T-helper 2 cell treated with Interferon-gamma antibody and Interleukin-4, amounts not matched to agents 100 ng/mL and 5 ng/mL, for 36 hours (primary cell): ENCODE measurements at regions not wholly inside any gene's neighbourhood (a gene's known extent, or its start where the extent isn't known, plus 50 kb on each side); places are given as distances from the start of the nearest gene placed in this dataset.

Experiments
- intact Hi-C: fragments of 100-400 bp; cut with micrococcal nuclease; formaldehyde crosslinking; loops from one replicate; pipeline ENCODE4 v1.15.1; 2023

DNA sequence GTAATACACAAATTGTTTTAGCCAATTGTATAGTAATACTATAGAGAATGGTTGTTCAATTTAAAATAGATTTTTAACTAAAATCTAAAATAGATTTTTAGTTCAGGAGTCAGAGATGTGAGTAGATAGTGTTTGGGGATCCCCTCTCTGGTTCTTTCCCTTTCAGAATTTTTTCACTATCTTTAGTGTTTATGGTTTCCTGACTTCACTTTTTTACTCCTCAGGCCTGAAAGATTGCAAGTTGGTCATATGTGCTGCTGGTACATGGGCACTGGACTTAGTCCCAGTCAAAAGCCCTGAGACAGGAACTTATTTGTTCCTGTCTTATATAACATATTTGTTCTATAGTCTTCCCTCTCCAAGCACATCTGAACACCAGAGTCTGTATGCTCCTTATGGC lies 96.8 kb upstream of the ATP1B1 start:
- intact Hi-C loops = no loop called here

DNA sequence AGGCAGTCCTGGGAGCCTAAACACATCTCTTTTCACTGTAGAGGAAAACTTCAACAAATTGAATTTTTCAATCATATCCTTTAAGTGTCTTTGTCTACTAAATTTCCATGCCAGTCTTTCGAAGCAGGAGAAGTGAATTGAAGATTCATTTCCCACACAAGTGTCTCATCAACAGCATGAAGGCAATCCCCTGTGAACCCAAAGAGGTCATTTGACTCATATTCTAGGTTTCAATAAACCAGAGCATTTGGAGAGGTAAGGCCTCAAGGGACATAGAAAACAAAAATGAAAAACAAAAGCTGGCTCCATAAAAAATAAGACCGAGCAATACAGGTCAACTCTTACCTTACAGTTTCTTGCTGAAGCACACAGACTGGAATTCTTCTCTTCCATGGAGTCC lies 94.1 kb upstream of the ATP1B1 start:
- intact Hi-C loops = no loop called here

DNA sequence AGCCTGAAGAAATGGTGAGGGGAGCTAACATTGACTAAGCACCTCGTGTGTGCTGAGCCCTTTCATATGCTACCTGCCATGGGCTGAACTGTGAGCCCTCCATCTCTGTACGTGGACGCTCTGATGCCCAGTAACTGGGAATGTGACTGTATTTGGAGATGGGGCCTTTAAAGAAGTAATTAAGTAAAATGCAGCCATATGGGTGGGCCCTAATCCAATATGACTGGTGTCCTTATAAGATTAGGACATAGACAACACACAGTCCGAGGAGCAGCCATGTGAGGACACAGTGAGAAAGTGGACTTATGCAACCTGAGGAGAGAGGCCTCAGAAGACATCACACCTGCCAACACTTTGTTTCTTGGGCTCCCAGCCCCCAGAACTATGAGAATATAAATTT lies 92.7 kb upstream of the ATP1B1 start:
- intact Hi-C loops = no loop called here

DNA sequence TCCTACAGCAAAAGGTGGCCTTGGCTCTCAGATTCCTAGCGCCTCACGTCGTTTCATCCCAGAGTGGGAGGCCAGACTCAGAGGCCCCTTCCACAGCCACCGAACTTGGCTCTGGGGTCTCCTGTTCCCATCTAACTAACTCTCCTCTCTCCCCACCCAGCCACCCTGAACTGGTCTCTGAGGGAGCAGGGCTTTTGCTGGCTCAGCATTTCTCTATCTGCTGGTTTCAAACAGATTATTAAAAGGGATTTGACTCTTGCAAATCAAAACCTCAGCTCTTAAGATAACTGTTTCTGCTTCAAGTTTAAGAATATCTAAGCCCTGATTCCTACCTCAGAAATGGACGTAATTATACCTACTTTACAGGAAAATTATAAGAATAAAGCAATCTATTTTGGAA lies 91.0 kb upstream of the ATP1B1 start:
- intact Hi-C loops = no loop called here

DNA sequence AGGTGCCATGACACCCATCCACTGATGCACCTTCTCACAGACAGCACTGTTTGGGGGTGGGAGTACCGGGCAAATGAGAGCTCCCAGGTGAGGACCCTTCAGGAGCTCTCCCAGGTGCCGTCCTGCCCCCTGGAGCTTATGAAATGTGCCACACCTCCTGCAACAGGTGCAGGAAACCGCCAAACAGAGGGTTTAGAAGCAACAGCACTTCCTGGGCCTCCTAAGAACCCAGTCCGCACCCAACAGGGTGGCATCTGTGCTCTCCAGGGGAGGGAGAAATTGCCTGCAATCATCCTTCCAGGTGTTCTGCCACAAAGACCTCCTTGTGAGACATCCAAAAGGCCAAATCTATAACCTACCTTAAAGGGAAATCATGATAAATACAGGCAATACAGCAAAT lies 87.7 kb upstream of the ATP1B1 start:
- intact Hi-C loops = no loop called here

DNA sequence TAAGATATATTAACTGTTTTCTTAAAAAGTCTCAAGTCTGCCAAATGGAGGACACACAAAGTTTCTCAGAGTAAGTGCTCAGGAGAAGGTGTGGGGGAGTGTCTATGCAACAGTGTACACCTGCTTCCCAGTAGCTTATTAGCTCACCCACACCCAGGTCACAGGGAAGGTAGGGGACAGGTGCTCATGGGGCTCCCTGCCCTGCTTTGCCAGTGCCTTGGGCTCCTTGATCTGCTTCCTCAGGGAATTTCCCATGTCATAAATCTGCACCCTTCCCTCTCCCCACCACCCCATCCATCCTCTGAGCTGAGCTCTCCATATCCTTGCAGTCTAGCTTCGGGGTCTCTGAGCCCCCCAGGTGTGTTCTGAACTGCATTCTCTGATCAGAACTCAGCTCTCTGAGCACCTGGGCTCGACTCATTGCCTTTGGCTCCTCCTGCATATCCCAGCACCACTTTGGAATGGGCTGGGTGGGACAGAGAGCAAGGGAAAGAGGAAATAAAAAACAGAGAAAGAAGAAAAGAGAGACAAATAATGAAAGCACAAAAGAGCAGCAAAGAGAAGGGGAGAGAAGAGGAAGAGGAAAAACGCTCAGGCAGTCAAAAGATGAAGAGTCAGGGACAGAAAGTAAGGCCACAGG lies 87.0 kb upstream of the ATP1B1 start:
- intact Hi-C loops = no loop called here

DNA sequence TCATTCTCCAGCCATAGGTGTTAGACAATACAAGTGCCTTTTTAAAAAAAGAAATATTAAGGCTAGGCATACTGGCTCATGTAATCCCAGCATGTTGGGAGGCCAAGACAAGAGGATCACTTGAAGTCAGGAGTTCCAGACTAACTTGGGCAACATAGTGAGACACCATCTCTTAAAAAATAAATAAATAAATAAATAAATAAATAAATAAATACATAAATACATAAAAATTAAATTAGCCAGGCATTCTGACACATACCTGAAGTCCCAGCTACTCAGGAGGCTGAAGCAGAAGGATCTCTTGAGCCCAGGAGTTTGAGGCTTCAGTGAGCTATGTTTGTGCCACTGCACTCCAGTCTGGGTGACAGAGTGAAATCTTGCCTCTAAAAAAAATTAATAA lies 85.8 kb upstream of the ATP1B1 start:
- intact Hi-C loops = no loop called here

DNA sequence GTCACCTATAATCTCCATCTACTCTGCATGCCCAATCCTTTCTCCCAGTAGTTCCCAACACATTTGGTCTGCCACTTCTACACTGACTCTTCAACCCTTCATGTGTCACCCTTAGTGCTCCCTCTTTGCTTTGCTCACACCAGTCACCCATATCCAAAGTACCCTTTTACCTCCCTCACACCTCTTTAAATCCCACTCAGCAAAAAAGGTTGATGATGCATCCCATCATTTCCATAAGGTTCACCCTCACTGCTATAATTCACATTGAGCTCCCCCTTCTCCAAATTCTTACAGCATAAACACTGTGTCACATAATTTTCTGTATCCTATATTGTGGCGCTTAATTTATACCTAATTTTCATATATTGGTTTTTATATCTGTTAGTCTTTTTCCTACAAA lies 83.8 kb upstream of the ATP1B1 start:
- intact Hi-C loops = no loop called here

DNA sequence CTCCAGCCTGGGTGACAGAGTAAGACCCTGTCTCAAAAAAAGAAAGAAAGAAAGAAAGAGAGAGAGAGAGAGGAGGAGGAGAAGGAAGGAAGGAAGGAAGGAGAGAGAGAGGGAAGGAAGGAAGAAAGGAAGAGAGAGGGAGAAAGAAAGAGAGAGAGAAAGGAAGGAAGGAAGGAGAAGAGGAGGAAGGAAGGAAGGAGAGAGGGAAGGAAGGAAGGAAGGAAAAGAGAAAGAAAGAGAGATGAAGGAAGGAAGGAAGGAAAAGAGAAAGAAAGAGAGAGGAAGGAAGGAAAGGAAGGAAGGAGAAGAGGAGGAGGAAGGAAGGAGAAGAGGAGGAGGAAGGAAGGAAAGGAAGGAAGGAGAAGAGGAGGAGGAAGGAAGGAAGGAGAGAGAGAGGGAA lies 82.2 kb upstream of the ATP1B1 start:
- intact Hi-C loops = no loop called here

DNA sequence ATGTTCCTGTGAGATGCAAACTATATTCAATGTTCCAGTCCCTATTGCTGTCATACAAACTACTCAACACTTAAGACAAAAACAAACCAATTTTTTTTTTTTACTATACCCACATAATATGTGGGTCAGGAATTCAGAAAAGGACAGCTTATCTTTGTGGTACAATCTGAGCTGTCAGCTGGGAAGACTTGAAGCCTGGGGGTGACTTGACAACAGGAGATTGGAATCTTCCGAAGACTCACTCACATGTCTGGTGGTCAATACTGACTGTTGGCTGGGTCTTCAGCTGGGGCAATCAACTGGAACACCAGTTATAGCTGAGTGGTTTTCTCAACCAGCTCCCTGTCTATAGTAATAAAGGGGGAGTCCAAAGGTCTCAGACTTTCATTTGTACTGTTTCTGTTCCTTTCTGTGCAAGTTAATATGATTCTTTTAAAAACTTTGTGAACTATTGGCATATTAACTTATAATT lies 81.7 kb upstream of the ATP1B1 start:
- intact Hi-C loops = no loop called here

DNA sequence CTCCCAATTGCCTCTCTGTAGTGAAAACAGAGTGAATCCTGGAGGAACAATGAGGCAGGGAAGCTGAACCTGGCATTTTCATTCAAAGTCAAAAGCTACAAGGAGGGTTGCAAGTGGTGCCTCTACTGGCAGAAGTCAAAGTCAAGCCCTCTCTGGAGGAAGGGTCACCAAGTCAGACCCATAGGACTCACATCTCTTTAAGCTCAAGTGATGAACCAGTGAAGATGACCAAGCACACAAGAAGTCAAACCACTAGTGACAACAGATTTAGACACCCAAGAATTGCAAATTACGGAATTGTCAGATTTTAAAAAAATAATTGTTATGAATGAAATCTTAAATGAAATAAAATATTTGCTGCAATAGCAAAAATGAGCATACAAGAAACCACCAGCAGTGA lies 81.1 kb upstream of the ATP1B1 start:
- intact Hi-C loops = no loop called here

DNA sequence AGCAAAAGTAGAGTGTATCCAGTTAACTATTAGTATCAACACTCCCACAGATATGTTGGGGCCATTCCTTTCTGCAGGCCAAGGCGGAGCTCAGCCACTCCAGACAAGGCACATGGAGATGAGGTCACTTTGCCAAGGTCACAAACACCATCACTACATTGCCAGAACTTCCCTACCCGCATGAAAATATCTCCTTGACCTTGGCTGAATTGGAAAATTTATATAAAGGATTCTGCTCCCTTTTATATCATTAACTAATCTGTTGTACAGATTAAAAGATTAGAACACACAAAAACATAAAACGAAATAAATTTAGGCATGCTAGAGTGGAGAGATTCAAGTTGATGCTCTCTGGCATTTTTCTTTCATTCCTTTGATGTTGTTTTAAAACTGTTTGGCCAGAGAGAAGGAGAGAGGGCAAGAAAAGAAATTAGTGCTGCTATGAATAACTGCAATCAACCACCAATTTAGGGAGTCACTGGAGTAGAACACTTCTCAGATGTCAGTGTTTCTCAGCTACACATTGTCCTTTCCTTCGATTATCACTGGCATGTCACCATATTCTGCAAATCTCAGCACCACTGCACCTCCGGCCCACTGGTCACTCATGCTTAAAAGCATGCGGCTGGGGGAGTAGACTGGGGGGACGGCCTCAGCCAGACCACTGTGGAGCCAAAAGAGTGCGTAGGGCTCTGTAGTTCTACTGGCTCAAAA lies 78.7 kb upstream of the ATP1B1 start:
- intact Hi-C loops = no loop called here

DNA sequence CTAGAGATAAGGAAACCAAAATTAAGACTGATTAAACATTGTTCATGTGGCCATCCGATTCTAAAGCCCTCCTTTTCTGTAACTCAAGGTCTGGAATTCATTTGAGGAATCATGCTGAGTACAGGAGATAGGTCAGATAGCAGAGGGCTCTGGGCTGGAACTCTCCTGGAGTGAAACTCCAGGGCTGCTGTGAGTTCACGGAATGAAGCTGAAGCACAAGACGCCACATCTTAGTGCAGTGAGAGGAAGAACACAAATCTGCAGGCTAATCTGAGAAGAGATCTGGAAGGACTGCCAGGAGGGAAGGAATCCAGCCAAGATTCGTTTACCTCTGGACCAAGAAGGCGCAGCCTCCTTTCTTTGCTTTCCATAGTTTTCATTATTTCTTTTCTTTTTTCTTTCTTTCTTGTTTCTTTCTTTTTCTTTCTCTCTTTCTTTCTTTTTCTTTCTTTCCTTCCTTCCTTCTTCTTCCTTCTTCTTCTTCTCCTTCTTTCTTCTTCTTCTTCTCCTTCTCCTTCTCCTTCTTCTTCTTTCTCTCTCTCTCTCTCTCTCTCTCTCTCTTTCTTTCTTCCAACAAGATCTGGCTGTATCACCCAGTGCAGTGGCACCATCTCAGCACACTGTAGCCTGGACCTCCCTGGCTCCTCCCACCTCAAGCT lies 74.8 kb upstream of the ATP1B1 start:
- intact Hi-C loops = no loop called here

DNA sequence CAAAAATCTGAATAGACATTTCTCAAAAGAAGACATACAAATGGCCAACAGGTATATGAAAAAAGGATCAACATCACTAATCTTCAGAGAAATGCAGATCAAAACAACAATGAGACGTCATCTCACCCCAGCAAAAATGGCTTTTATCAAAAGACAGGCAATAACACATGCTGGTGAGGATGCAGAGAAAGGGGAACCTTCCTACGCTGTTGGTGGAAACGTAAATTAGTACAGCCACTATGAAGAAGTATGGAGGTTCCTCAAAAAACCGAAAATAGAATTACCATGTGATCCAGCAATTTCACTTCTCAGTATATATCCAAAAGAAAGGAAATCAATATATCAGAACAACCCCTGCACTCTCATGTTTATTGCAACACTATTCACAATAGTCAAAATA lies 65.1 kb upstream of the ATP1B1 start:
- intact Hi-C loops = loop anchor here (5.0 kb wide), 2 partner anchors 66 to 326 kb away; partner anchors contain the start of genes ATP1B1, BLZF1 and NME7

DNA sequence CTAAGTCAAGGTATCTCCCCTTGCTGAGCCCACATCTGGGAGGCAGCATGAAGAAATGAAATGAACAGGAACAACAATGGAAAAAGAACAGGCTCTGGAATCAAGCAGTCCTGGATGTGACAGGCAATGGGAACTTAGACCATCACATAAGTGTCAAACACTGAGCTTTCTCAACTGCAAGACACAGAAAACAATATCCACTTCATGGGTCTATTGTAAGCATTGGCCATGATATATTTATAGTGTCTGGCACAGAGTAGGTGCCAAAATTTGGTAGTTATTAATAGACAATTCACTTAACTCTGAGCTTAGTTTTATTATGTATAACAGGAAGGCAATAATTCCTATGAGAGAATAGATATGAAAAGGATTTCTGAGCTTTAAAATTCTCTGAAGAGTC lies 64.1 kb upstream of the ATP1B1 start:
- intact Hi-C loops = loop anchor here (5.0 kb wide), 2 partner anchors 65 to 325 kb away; partner anchors contain the start of genes ATP1B1, BLZF1 and NME7

DNA sequence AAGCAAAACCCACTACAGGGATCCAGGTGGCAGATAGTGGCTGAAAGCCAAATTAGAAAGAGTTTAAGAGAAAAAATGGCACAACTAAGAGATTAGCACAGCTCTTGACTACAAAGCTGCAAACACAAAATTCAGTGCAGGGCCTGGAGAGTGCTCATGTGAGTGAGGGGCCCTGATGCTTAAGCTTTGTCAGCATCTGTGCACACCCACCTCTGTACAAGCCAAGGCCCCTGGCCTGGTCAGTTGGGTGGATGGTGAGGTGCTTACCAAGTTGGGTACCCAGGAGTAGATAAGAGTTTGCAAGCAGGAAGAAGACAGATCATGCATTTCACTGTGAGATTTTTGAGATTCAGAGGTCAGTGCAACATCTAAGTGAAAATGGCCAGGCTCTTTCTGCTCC lies 62.7 kb upstream of the ATP1B1 start:
- intact Hi-C loops = loop anchor here (5.0 kb wide), 2 partner anchors 63 to 323 kb away; partner anchors contain the start of genes ATP1B1, BLZF1 and NME7

DNA sequence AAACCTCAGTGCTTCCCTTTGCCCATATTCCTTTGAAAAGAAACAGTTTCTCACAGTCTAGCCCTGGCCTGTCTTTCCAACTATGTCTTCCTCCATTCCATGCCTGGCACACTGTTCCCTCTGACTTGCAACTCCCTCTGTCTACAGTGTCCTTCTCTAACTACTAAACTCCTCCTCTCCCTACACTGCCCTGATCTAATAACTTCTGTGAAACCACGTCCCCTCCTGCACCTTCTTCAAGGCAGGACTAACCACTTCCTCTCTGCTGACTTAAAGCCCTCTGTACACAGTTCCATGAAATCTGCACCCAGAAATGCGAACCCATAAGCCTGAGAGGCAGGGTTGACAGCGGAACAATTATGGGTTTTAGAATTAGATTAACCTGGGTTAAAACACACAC lies 62.2 kb upstream of the ATP1B1 start:
- intact Hi-C loops = loop anchor here (5.0 kb wide), 2 partner anchors 63 to 323 kb away; partner anchors contain the start of genes ATP1B1, BLZF1 and NME7

DNA sequence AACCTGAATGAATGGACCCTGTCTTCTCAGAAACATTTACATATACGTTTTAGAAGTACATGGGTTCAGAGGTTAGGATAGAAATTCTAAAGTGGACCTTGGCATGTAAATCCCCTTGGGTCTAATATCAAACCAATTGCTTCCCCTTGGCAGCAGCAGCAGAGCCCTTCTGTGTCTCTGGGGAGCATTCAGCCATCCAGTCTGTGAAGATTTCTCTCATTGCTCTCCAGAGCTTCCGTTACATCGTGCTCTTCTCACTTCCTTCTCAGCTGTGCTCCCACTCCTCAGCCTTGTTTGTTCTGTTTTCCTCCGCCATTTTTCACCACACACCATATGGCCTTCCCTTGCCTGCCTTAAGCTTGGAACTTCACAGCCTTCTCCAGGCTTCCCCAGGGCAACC lies 61.5 kb upstream of the ATP1B1 start:
- intact Hi-C loops = loop anchor here (5.0 kb wide), 2 partner anchors 62 to 322 kb away; partner anchors contain the start of genes ATP1B1, BLZF1 and NME7

DNA sequence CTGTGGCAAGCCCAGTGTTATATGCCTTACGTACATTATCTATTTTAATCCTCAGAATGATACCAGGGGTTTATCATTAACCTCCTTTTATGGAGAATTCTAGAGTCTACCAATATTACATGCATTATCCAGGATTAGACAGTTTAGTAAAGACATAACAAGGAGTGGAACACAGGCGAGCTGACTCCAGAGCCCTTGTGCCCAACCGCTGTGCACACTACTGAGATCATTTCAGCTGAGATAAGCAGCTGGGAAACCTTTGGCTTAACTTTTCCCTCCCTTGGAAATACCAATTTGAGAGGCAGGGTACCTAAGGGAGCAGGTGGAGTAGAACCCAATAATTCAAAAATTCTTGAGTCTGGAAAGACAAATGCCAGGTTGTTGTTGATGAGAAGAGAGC lies 59.8 kb upstream of the ATP1B1 start:
- intact Hi-C loops = no loop called here

DNA sequence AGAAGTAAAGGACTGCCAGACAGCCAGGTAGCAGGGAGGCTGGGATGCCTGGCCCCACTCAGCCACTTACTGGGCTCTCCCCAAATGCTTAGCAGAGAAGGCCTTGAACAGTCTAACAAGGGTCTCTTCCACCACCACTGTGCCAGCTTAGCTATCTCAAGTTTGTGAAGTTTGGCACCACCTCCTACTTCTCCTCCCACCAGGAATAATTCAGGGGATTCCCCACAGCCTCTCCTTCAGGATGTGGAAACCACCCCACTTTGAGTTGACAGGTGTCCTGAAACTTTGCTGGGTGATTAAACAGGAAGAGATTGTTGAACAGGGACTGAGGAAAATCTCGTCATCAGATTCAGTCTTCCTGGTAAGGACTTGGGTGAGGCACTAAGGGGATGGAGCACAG lies 59.4 kb upstream of the ATP1B1 start:
- intact Hi-C loops = no loop called here

DNA sequence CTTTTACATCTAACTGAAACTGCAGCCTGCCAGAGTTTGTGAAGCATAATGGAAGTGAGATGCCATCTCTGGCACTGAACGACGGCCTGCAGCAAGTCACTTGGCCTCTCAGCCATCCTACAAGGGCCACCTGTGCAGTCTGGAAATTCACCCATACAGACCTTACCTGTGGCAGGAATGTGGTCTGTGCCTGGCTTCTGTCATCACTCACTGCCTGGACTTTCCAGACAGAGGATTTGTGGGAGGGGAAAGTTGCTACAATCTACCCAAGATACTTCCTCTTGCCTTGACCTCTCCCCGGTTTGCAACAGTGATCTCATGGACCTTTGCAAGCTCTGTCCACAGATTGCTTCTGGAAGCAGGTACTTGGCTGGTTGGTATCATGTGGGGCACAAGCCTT lies 58.4 kb upstream of the ATP1B1 start:
- intact Hi-C loops = no loop called here

DNA sequence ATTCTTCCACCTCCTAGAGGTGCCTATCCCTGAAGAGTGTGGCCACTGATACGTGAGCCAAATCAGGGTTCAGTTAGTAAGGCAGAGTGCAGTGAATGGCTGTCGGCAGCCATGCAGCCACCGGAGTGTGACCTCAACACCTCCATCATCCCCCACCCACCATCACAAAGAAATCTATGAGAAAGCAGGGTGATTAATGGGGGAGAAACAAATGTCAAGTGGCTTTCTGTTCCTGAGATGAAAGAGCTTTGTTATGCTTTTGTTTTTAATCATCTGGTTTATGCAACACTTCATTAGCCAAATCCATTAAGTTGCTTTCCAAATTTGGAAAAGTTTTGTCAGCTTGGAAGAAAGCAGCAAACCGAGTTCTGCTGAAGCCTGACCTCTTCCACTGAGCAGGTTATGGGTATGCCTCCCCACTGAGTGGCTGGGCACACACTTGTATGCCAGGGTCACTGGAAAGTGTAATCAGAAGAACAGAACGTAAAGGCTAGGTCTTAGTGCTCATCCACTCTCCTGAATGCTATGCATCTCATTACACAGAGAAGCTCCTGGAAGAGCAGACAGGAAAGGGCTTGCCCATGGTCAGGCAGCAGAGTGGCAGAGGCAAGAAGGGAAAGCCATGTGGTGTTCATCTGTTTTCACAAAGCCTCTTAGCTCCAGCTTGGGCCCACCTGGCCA lies 57.1 kb upstream of the ATP1B1 start:
- intact Hi-C loops = no loop called here
